Aorta (tissue), 5 donors: ENCODE measurements at regions not wholly inside any gene's neighbourhood (a gene's known extent, or its start where the extent isn't known, plus 50 kb on each side); places are given as distances from the start of the nearest gene placed in this dataset.

Experiments used
- ATAC-seq: fragments of 200-7000 bp; cut with Tn5 transposase; one replicate; pipeline ENCODE4 v1.9.1; 2022; ENCODE audit warnings: moderate library complexity; ENCODE audit not compliant: low FRiP score
- DNase-seq, 2 donors: peaks; one replicate each; pipeline ENCODE4 v3.0.0-alpha.2; 2020
- H3K27ac ChIP-seq, 2 donors: one replicate each; pipeline ENCODE4 v1.5.1; 2013; ENCODE audit warnings: low read length in 2 of 2, mild to moderate bottlenecking in 2 of 2, moderate library complexity in 2 of 2, control low read depth in 1 of 2, inconsistent platforms in 1 of 2, low read depth in 1 of 2
- H3K27me3 ChIP-seq, 2 donors: one replicate each; pipeline ENCODE4 v1.6.1; 2013; ENCODE audit warnings: control low read depth in 1 of 2, low read length in 1 of 2, mild to moderate bottlenecking in 1 of 2, moderate library complexity in 1 of 2; ENCODE audit not compliant: insufficient read depth in 2 of 2, control insufficient read depth in 1 of 2
- H3K36me3 ChIP-seq, 2 donors: one replicate each; pipeline ENCODE4 v1.6.1; 2013; ENCODE audit warnings: control low read depth in 1 of 2, low read length in 1 of 2, mild to moderate bottlenecking in 1 of 2; ENCODE audit not compliant: insufficient read depth in 2 of 2, control insufficient read depth in 1 of 2
- H3K4me1 ChIP-seq, 2 donors: one replicate each; pipeline ENCODE4 v1.6.1; 2013; ENCODE audit warnings: low read length in 2 of 2, control low read depth in 1 of 2, mild to moderate bottlenecking in 1 of 2, moderate library complexity in 1 of 2; ENCODE audit not compliant: insufficient read depth in 2 of 2, control insufficient read depth in 1 of 2
- H3K4me3 ChIP-seq, 2 donors: one replicate each; pipeline ENCODE4 v1.5.1; 2013; ENCODE audit warnings: low read length in 2 of 2, control low read depth in 1 of 2, mild to moderate bottlenecking in 1 of 2
- H3K9me3 ChIP-seq: one replicate; pipeline ENCODE4 v1.6.1; 2013; ENCODE audit warnings: mild to moderate bottlenecking, low read length; ENCODE audit not compliant: control insufficient read depth
- WGBS, 2 donors: extraction: QIAGEN DNeasy Blood & Tissue Kit; methylation state at CpG; one replicate each; pipeline ENCODE4 v1.1.7; 2013; 5-methylcytosine and 5-hydroxymethylcytosine counted together
- intact Hi-C, 2 donors: fragments of 100-400 bp; cut with DNase I; formaldehyde crosslinking; loops; one replicate each; pipeline versions ENCODE4 v1.14.2 to v1.15.0; 2022
- donor health status: healthy with polysubstance abuse.
- donor health status: Bipolar disorder and iron deficiency.
- donor health status: DM: no; HTN: no; CAD: no.
- donor health status: DM: no; HTN: no; CAD: no.
- donor health status: DM: yes; HTN: yes; CAD: no.

GRCh38 chr14:54116198-54116885 lies 159.7 kb upstream of the BMP4 start:
- no peaks in the 10 kb centered on the region for H3K36me3 ChIP-seq
- intact Hi-C loops: no loop called here
- no peak overlapping the region for H3K4me3 ChIP-seq
- ATAC-seq: no peak
- H3K27me3 ChIP-seq: no peaks in the 10 kb centered on the region
- 85 to 92% methylated on average over 2 of the region's 2 CpGs for WGBS, 2 donors
- H3K27ac ChIP-seq: no peak overlapping the region
- no peak for DNase-seq
- no peaks in the 10 kb centered on the region for H3K9me3 ChIP-seq
- peaks cover 5 to 7% of the 10 kb centered on the region in 2 donors for H3K4me1 ChIP-seq

- WGBS, 2 donors: 21 to 22% methylated on average over 2 of the region's 2 CpGs
- Histone ChIP-seq H3K9me3 (no peaks in the 10 kb centered on the region), H3K27ac (no peak overlapping the region), H3K27me3 (no peaks in the 10 kb centered on the region), H3K4me3 (no peak overlapping the region), H3K4me1 (peaks cover 7 to 10% of the 10 kb centered on the region in 2 donors), H3K36me3 (no peaks in the 10 kb centered on the region)
- peak; percentile 33 for ATAC-seq
- DNase-seq: peak in 1 of 2 donors; percentile 41
- intact Hi-C loops: no loop called here
Measured at GRCh38 chr14:54116972-54117371, 160.3 kb upstream of the BMP4 start.

- Histone ChIP-seq H3K4me1 (peaks cover 7 to 10% of the 10 kb centered on the region in 2 donors), H3K9me3 (no peaks in the 10 kb centered on the region), H3K4me3 (no peak overlapping the region), H3K27ac (no peak overlapping the region), H3K27me3 (no peaks in the 10 kb centered on the region), H3K36me3 (no peaks in the 10 kb centered on the region)
- intact Hi-C loops: no loop called here
- WGBS, 2 donors: 5 to 9% methylated on average over 3 of the region's 3 CpGs
- DNase-seq (no peak), ATAC-seq (no peak)
Measured at GRCh38 chr14:54117396-54117795, 160.8 kb upstream of the BMP4 start.

GRCh38 chr14:54117924-54118323 lies 161.3 kb upstream of the BMP4 start:
- no peak for ATAC-seq
- DNase-seq: no peak
- H3K27ac ChIP-seq: no peak overlapping the region
- H3K36me3 ChIP-seq: no peaks in the 10 kb centered on the region
- WGBS, 2 donors: 84 to 87% methylated on average over 3 of the region's 3 CpGs
- H3K4me3 ChIP-seq: no peak overlapping the region
- H3K4me1 ChIP-seq: peaks cover 7 to 10% of the 10 kb centered on the region in 2 donors
- no peaks in the 10 kb centered on the region for H3K27me3 ChIP-seq
- H3K9me3 ChIP-seq: no peaks in the 10 kb centered on the region
- intact Hi-C loops: no loop called here

- intact Hi-C loops: no loop called here
- Histone ChIP-seq H3K9me3 (no peaks in the 10 kb centered on the region), H3K4me3 (no peak overlapping the region), H3K36me3 (no peaks in the 10 kb centered on the region), H3K27ac (no peak overlapping the region), H3K4me1 (peaks cover 7 to 10% of the 10 kb centered on the region in 2 donors), H3K27me3 (no peaks in the 10 kb centered on the region)
- DNase-seq (no peak), ATAC-seq (no peak)
- WGBS, 2 donors: 85% methylated on average over 1 of the region's 1 CpG
Measured at GRCh38 chr14:54120260-54120659, 163.6 kb upstream of the BMP4 start.

DNA sequence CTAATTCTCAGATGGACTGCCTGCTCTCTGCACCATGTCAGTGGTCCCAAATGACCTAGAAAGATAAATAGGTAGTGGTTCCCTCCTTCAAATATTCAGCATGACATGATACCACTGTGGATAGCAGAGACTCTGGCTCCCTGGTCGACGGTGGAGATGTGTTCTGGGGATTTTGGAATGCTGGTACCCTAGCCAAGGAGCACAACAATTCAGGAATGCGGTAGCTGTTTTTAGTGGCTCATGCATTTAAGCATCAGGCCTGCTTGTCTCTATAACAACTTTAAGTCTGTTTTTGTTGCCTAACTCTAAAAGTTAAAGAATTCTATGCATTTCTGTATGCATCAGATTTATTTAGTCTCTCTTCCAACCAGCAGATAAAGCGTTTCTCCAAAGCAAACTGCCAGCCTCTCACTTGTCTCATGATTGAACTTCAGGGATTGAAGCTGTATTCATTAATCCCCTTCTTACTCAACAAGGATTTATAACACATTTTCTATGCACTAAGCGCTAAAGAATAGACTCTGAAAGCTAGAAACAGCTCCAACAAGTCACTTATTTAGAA lies 164.9 kb upstream of the BMP4 start:
- H3K36me3 ChIP-seq: no peaks in the 10 kb centered on the region
- WGBS, 2 donors: 14 to 22% methylated on average over 5 of the region's 5 CpGs
- DNase-seq: no peak
- intact Hi-C loops: no loop called here
- H3K27ac ChIP-seq: no peak overlapping the region
- peaks cover 7 to 10% of the 10 kb centered on the region in 2 donors for H3K4me1 ChIP-seq
- no peak overlapping the region for H3K4me3 ChIP-seq
- H3K9me3 ChIP-seq: no peaks in the 10 kb centered on the region
- H3K27me3 ChIP-seq: no peaks in the 10 kb centered on the region
- ATAC-seq: peak; percentile 38

- Histone ChIP-seq H3K27ac (no peak overlapping the region), H3K27me3 (no peaks in the 10 kb centered on the region), H3K4me3 (no peak overlapping the region), H3K9me3 (no peaks in the 10 kb centered on the region), H3K36me3 (no peaks in the 10 kb centered on the region), H3K4me1 (peaks cover 5 to 10% of the 10 kb centered on the region in 2 donors)
- no peak for DNase-seq
- intact Hi-C loops: no loop called here
- ATAC-seq: no peak
- 100% methylated on average over 2 of the region's 2 CpGs for WGBS, 2 donors
Measured at GRCh38 chr14:54123841-54124240, 167.2 kb upstream of the BMP4 start.

- no peak for DNase-seq
Measured at GRCh38 chr14:54125109-54125508, 168.5 kb upstream of the BMP4 start.

GRCh38 chr14:54126947-54127346 lies 170.3 kb upstream of the BMP4 start:
- intact Hi-C loops: no loop called here
- no peaks in the 10 kb centered on the region for H3K36me3 ChIP-seq
- H3K4me1 ChIP-seq: no peaks in the 10 kb centered on the region
- no peak for ATAC-seq
- no peak overlapping the region for H3K4me3 ChIP-seq
- H3K27ac ChIP-seq: no peak overlapping the region
- 98 to 99% methylated on average over 3 of the region's 3 CpGs for whole genome bisulfite sequencing, 2 donors
- H3K9me3 ChIP-seq: no peaks in the 10 kb centered on the region
- no peak for DNase-seq
- no peaks in the 10 kb centered on the region for H3K27me3 ChIP-seq

More at GRCh38 chr14:54125109-54125508, 168.5 kb upstream of the BMP4 start:
- no peak overlapping the region for H3K27ac ChIP-seq
- peaks cover 5 to 10% of the 10 kb centered on the region in 2 donors for H3K4me1 ChIP-seq
- ATAC-seq: no peak
- intact Hi-C loops: no loop called here
- H3K27me3 ChIP-seq: no peaks in the 10 kb centered on the region
- H3K9me3 ChIP-seq: no peaks in the 10 kb centered on the region
- no peaks in the 10 kb centered on the region for H3K36me3 ChIP-seq
- 92 to 94% methylated on average over 3 of the region's 3 CpGs for WGBS, 2 donors
- H3K4me3 ChIP-seq: no peak overlapping the region
